Glutamatergic neuron (in vitro differentiated cells): ENCODE measurements at regions not wholly inside any gene's neighbourhood (a gene's known extent, or its start where the extent isn't known, plus 50 kb on each side); places are given as distances from the start of the nearest gene placed in this dataset.

ENCODE experiments used
- DNase-seq: peaks from one replicate; pipeline ENCODE4 v3.0.0; 2022
- H3K27ac Mint-ChIP-seq: one replicate; pipeline ENCODE4 v1.8.0; 2020; ENCODE audit warnings: mild to moderate bottlenecking, mixed read lengths, inconsistent platforms; ENCODE audit not compliant: unreplicated experiment
- H3K27me3 Mint-ChIP-seq: one replicate; pipeline ENCODE4 v1.8.0; 2020; ENCODE audit warnings: mild to moderate bottlenecking, moderate library complexity, mixed read lengths, inconsistent platforms; ENCODE audit not compliant: unreplicated experiment
- H3K36me3 Mint-ChIP-seq: one replicate; pipeline ENCODE4 v1.8.0; 2020; ENCODE audit warnings: mild to moderate bottlenecking, mixed read lengths, inconsistent platforms; ENCODE audit not compliant: unreplicated experiment
- H3K4me1 Mint-ChIP-seq: one replicate; pipeline ENCODE4 v1.8.0; 2020; ENCODE audit warnings: mild to moderate bottlenecking, low read depth, mixed read lengths, inconsistent platforms; ENCODE audit not compliant: unreplicated experiment
- H3K4me3 Mint-ChIP-seq: one replicate; pipeline ENCODE4 v1.8.0; 2020; ENCODE audit warnings: mild to moderate bottlenecking, mixed read lengths, inconsistent platforms; ENCODE audit not compliant: unreplicated experiment
- H3K9me3 Mint-ChIP-seq: one replicate; pipeline ENCODE4 v1.8.0; 2020; ENCODE audit warnings: mild to moderate bottlenecking, moderate library complexity, mixed read lengths, inconsistent platforms; ENCODE audit not compliant: unreplicated experiment
- TF ChIP-seq, protein P1 (sequence below): fragments of 200-600 bp; sonication (generic); IDR thresholded peaks from one replicate; pipeline ENCODE4 v1.5.0; 2021; ENCODE audit not compliant: partially characterized antibody, unreplicated experiment

DNA sequence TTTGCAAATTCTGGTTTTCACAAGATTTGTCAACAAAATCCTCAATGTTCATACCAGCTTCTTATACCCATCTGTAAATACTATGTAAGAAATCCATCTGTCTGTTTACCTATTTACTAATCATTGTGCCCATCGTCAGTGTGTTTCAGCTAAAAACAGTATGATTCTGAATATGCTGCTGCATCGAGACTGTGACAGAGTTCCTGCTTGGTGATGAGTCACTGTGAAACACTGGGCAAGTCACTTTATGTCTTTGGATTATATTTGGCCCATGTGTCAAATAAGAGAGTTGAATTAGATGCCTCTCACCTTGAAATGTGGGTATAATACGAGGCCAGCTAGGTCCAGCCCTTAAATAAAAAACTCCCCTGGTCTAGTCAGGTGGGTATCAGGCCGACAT, 79.3 kb downstream of the CBLL2 start:
- TF ChIP-seq, protein P1, sequence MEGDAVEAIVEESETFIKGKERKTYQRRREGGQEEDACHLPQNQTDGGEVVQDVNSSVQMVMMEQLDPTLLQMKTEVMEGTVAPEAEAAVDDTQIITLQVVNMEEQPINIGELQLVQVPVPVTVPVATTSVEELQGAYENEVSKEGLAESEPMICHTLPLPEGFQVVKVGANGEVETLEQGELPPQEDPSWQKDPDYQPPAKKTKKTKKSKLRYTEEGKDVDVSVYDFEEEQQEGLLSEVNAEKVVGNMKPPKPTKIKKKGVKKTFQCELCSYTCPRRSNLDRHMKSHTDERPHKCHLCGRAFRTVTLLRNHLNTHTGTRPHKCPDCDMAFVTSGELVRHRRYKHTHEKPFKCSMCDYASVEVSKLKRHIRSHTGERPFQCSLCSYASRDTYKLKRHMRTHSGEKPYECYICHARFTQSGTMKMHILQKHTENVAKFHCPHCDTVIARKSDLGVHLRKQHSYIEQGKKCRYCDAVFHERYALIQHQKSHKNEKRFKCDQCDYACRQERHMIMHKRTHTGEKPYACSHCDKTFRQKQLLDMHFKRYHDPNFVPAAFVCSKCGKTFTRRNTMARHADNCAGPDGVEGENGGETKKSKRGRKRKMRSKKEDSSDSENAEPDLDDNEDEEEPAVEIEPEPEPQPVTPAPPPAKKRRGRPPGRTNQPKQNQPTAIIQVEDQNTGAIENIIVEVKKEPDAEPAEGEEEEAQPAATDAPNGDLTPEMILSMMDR = no peak
- no peak for DNase-seq
- H3K4me1 Mint-ChIP-seq = peaks cover 12% of the 10 kb centered on the region
- no peaks in the 10 kb centered on the region for H3K27me3 Mint-ChIP-seq
- no peak overlapping the region for H3K4me3 Mint-ChIP-seq
- peaks cover 3% of the 10 kb centered on the region for H3K36me3 Mint-ChIP-seq
- H3K9me3 Mint-ChIP-seq = peaks cover 3% of the 10 kb centered on the region
- no peak overlapping the region for H3K27ac Mint-ChIP-seq

DNA sequence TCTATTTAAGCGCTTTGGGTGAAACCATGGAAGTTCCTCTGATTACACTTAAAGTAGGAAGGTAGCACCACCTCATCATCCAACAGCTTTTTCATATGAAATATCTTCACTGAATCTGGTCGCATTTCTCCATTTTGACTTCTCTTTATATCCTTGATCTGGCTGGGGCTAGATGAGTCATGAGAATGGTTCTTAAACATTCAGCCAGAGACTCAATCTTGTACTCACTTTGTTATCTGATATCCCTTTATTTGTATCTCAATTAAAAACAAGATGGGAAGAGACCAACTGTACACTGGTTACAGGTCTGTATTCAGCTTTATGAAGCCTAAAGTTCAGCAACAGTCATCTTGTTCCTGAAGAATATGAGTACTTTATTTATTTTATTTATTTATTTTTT, 84.9 kb downstream of the CBLL2 start:
- TF ChIP-seq, protein P1 = no peak
- Mint-ChIP-seq H3K9me3 (peaks cover 4% of the 10 kb centered on the region), H3K27ac (no peak overlapping the region), H3K4me3 (no peak overlapping the region), H3K27me3 (no peaks in the 10 kb centered on the region), H3K4me1 (peaks cover 12% of the 10 kb centered on the region), H3K36me3 (peaks cover 4% of the 10 kb centered on the region)
- no peak for DNase-seq

DNA sequence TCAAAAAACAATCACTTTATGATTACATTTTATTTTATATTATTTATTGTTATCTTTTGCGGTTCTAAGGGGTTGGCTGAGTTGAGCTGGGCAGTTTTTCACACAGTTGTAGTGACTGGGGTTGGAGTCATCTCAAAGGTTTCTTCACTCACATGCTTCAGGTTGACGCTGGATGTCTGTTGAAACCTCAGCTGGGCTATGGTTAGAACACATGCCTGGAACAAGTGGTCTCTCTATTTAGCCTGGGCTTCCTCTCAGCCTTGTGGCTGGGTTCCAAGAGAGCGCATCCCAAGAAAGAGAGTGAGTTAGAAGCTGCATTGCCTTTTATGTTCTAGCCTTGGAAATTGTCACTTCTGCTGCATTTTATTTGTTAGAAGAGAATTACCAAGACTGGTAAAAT, 87.4 kb downstream of the CBLL2 start:
- H3K27me3 Mint-ChIP-seq = no peaks in the 10 kb centered on the region
- no peak overlapping the region for H3K4me3 Mint-ChIP-seq
- DNase-seq = no peak
- TF ChIP-seq, protein P1 = no peak
- peaks cover 4% of the 10 kb centered on the region for H3K9me3 Mint-ChIP-seq
- H3K27ac Mint-ChIP-seq = no peak overlapping the region
- no peaks in the 10 kb centered on the region for H3K4me1 Mint-ChIP-seq
- peaks cover 4% of the 10 kb centered on the region for H3K36me3 Mint-ChIP-seq

DNA sequence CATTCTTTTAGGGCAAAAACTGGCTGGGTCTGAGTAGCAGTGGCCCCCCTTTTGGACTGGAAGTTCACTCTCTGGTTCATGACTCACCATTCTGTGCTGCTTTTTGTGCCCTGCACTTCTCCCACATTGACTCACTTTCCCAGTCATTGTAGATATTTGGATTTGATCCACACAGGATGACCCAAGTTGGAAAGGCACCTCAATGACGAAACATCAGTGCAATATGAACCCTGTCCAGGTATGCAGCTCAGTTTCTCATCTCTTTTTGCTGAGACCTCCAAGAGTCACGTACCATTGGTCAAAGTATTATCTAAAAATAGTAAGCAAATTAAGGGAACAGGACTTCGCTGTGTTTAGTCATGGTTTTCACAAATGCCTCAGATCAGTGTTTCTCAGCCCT, 92.7 kb downstream of the CBLL2 start:
- Mint-ChIP-seq H3K4me1 (no peaks in the 10 kb centered on the region), H3K27me3 (no peaks in the 10 kb centered on the region), H3K27ac (no peak overlapping the region), H3K36me3 (no peaks in the 10 kb centered on the region), H3K4me3 (no peak overlapping the region), H3K9me3 (no peaks in the 10 kb centered on the region)
- TF ChIP-seq, protein P1 = no peak
- no peak for DNase-seq

DNA sequence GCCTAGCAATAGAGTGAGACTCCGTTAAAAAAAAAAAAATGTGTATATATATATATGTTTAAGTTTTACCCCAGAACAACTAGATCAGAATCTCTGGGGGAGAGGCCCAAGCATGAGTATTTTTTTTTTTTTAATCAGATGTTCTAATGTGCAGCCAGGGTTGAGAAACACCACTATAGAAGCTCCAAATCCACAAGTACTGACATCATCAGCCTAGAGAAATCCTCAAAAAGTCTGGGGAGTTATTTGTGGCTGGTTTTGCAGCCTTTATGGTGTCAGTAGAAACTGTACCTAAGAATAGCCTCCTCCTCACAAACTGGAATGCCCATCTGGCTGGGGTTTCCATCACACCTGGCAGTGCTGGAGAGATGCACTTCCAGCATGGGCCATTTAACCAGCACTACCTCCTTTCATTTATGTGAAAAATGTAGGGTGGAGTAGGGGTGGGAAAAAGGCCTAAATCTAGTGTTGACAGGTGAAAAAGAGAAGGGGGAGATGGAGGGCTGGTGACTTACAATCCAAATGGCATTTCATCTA, 93.5 kb downstream of the CBLL2 start:
- Mint-ChIP-seq H3K9me3 (no peaks in the 10 kb centered on the region), H3K4me1 (no peaks in the 10 kb centered on the region), H3K36me3 (no peaks in the 10 kb centered on the region), H3K27me3 (no peaks in the 10 kb centered on the region), H3K4me3 (no peak overlapping the region), H3K27ac (no peak overlapping the region)
- TF ChIP-seq, protein P1 = no peak
- no peak for DNase-seq
